MM.1S (cell line): ENCODE measurements at regions not wholly inside any gene's neighbourhood (a gene's known extent, or its start where the extent isn't known, plus 50 kb on each side); places are given as distances from the start of the nearest gene placed in this dataset.

ENCODE experiments used
- DNase-seq: peaks from one replicate; pipeline ENCODE4 v3.0.0-alpha.2; 2015
- H2AFZ ChIP-seq: fragments of 300-600 bp; sonication (generic); 2 replicates; pipeline ENCODE4 v1.6.0; 2016; ENCODE audit warnings: antibody characterized with exemption, low read length
- H3F3A ChIP-seq: fragments of 300-600 bp; sonication (generic); 2 replicates; pipeline ENCODE4 v1.6.1; 2016; ENCODE audit warnings: mild to moderate bottlenecking, antibody characterized with exemption, low read length, moderate library complexity, mixed read lengths; ENCODE audit not compliant: insufficient read depth
- H3K27ac ChIP-seq: fragments of 300-600 bp; sonication (generic); 2 replicates; pipeline ENCODE4 v1.5.1; 2016; ENCODE audit warnings: mild to moderate bottlenecking, low read length
- H3K27me3 ChIP-seq: fragments of 300-600 bp; sonication (generic); replicated peaks from 2 replicates; pipeline ENCODE4 v1.6.0; 2016; ENCODE audit warnings: low read length; ENCODE audit not compliant: insufficient read depth
- H3K36me3 ChIP-seq: fragments of 300-600 bp; sonication (generic); replicated peaks from 2 replicates; pipeline ENCODE4 v1.6.1; 2016; ENCODE audit warnings: mild to moderate bottlenecking, low read length, mixed read lengths; ENCODE audit not compliant: insufficient read depth
- H3K4me1 ChIP-seq: fragments of 300-600 bp; sonication (generic); 2 replicates; pipeline ENCODE4 v1.6.1; 2016; ENCODE audit warnings: low read length, mixed read lengths
- H3K4me2 ChIP-seq: fragments of 300-600 bp; sonication (generic); 2 replicates; pipeline ENCODE4 v1.6.0; 2016; ENCODE audit warnings: low read depth, low read length
- H3K4me3 ChIP-seq: fragments of 300-600 bp; sonication (generic); 2 replicates; pipeline ENCODE4 v1.5.1; 2016; ENCODE audit warnings: low read length, mixed read lengths
- H3K79me2 ChIP-seq: fragments of 300-600 bp; sonication (generic); 2 replicates; pipeline ENCODE4 v1.6.1; 2016; ENCODE audit warnings: mixed run types, low read length, mixed read lengths
- H3K9ac ChIP-seq: fragments of 300-600 bp; sonication (generic); 2 replicates; pipeline ENCODE4 v1.6.1; 2016; ENCODE audit warnings: low read length, mixed read lengths
- H3K9me2 ChIP-seq: fragments of 300-600 bp; sonication (generic); replicated peaks from 2 replicates; pipeline ENCODE4 v1.6.1; 2016; ENCODE audit warnings: mild to moderate bottlenecking, low read length, mixed read lengths; ENCODE audit not compliant: insufficient read depth
- H3K9me3 ChIP-seq: fragments of 300-600 bp; sonication (generic); replicated peaks from 2 replicates; pipeline ENCODE4 v1.6.1; 2016; ENCODE audit warnings: mild to moderate bottlenecking, low read length, mixed read lengths; ENCODE audit not compliant: insufficient read depth
- H4K20me1 ChIP-seq: fragments of 300-600 bp; sonication (generic); 2 replicates; pipeline ENCODE4 v1.6.1; 2016; ENCODE audit warnings: mild to moderate bottlenecking, low read length, moderate library complexity, mixed read lengths; ENCODE audit not compliant: insufficient read depth
- CTCF ChIP-seq: fragments of 300-600 bp; sonication (generic); IDR thresholded peaks from 2 replicates; pipeline ENCODE4 v1.5.1; 2016; ENCODE audit warnings: antibody characterized with exemption, low read length, mixed read lengths
- EZH2 ChIP-seq: fragments of 300-600 bp; sonication (generic); optimal IDR thresholded peaks from 2 replicates; pipeline ENCODE3; 2017; ENCODE audit warnings: low read depth, mild to moderate bottlenecking, antibody characterized with exemption, low read length, mixed read lengths
- EZH2phosphoT487 ChIP-seq: fragments of 300-600 bp; sonication (generic); IDR thresholded peaks from 2 replicates; pipeline ENCODE4 v1.6.1; 2018; ENCODE audit warnings: antibody characterized with exemption, low read length

GRCh38 chrX:139204898-139205667, 325.5 kb upstream of the F9 start:
- Histone ChIP-seq H3K9me2 (no peaks in the 10 kb centered on the region), H3K27me3 (no peaks in the 10 kb centered on the region), H3K4me1 (no peaks in the 10 kb centered on the region), H3K9me3 (no peaks in the 10 kb centered on the region), H2AFZ (peak overlapping the region; percentile 61; the same call in 1 of the 2 replicates), H3F3A (no peaks in the 10 kb centered on the region), H4K20me1 (no peaks in the 10 kb centered on the region), H3K4me2 (peak overlapping the region; percentile 65), H3K36me3 (no peaks in the 10 kb centered on the region), H3K9ac (peak overlapping the region; percentile 65), H3K27ac (peak overlapping the region; percentile 87), H3K4me3 (peak overlapping the region; percentile 55), H3K79me2 (no peaks in the 10 kb centered on the region)
- DNase-seq: peak; percentile 83
- TF ChIP-seq EZH2phosphoT487 (no peak), CTCF (no peak), EZH2 (no peak)

- Histone ChIP-seq H3K4me3 (peak overlapping the region; percentile 55), H3K4me2 (peak overlapping the region; percentile 65; the same call in 1 of the 2 replicates), H3K79me2 (no peaks in the 10 kb centered on the region), H3K9ac (peak overlapping the region; percentile 65), H3K9me2 (no peaks in the 10 kb centered on the region), H4K20me1 (no peaks in the 10 kb centered on the region), H3K27me3 (no peaks in the 10 kb centered on the region), H3K9me3 (no peaks in the 10 kb centered on the region), H3K36me3 (no peaks in the 10 kb centered on the region), H3K4me1 (no peaks in the 10 kb centered on the region), H3K27ac (peak overlapping the region; percentile 87; the same call in 1 of the 2 replicates), H2AFZ (peak overlapping the region; percentile 63; the same call in 1 of the 2 replicates), H3F3A (no peaks in the 10 kb centered on the region)
- DNase-seq: no peak
- TF ChIP-seq CTCF: no peak
- TF ChIP-seq EZH2: no peak
- no peak for TF ChIP-seq EZH2phosphoT487
These were observed 326.0 kb upstream of the F9 start for GRCh38 chrX:139204571-139204897.

DNA sequence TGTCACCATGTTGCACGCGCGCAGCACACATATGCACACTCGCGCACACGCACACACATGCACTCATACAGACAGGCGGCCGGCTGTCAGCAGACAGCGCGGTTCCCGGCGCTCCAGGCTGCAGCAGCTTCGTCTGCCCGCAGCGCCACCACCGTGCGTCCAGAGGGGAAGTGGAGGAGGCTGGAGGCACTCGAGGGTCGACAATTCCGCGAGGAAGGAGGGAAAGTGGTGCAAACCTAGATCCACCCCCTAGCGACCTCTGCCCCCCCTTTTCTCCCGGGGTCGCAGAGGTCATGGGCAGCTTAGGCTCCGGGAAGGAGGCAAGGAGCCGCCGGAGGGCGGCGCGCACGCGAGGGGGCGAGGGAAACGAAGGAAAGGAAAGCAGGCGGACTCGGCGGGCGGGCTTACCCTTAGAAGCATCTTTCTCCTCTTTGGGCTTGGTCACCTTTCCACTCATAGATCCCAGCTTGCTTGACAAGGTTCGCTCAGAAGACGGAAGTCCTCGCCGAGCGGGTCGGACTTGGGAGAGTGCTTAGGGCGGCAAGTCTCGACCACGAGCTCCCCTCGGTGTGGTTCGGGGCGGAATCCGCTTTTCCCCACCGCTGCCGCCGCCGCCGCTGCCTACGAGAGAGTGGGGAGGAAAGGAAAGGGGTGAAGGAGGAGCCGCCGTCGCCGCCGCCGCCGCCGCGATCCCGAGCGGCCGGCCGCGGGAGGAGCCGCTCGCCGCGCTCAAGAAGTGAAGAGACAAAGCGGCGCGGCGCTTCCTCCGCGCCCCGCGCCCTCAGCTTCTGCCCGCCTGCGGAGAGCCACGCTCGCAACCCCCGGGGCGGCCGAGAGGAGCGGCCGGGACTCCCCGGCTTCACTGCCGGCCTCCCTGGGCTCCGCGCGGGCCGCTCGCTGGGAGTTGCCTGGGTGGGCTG, 326.6 kb upstream of the F9 start:
- H3K9me2 ChIP-seq: no peaks in the 10 kb centered on the region
- peak overlapping the region; percentile 75 for H2AFZ ChIP-seq
- H3K27me3 ChIP-seq: no peaks in the 10 kb centered on the region
- no peaks in the 10 kb centered on the region for H3F3A ChIP-seq
- H3K36me3 ChIP-seq: no peaks in the 10 kb centered on the region
- H3K4me1 ChIP-seq: no peaks in the 10 kb centered on the region
- no peaks in the 10 kb centered on the region for H4K20me1 ChIP-seq
- no peaks in the 10 kb centered on the region for H3K79me2 ChIP-seq
- peak overlapping the region; percentile 87; the same call in 1 of the 2 replicates for H3K27ac ChIP-seq
- peak; percentile 17 for DNase-seq
- TF ChIP-seq CTCF: peak; percentile 28; the same call in 1 of the 2 replicates
- no peak for TF ChIP-seq EZH2phosphoT487
- no peak for TF ChIP-seq EZH2
- peak overlapping the region; percentile 65; the same call in 1 of the 2 replicates for H3K4me2 ChIP-seq
- peak overlapping the region; percentile 55 for H3K4me3 ChIP-seq
- peak overlapping the region; percentile 65 for H3K9ac ChIP-seq
- no peaks in the 10 kb centered on the region for H3K9me3 ChIP-seq
